ENCODE measurements at regions not wholly inside any gene's neighbourhood (a gene's known extent, or its start where the extent isn't known, plus 50 kb on each side); places are given as distances from the start of the nearest gene placed in this dataset.

DNA sequence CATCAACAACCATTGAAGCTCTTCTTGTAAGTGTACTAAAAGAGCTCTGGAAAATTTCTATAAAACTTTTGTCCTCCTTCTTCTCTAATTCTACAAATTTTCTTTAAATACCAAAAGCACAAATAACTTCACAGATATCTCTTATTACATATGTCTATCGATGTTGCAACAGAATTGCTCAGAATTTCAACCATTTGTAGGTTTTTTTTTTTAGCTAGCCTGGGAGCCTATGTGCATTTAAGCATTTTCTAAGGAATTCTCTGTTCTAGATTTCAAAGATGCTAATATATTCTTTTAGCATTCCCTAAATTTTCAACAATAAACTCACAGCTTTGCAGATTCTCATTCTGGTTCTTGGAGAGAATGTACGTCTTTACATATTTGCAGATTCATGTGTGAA lies 774.3 kb upstream of the NR2F2 start:
- Histone ChIP-seq H3K4me1 (ENCODE audit: control insufficient read depth in 1 of 2, insufficient read depth in 2 of 2, low read depth in 1 of 2, low read length in 1 of 2) (peaks cover 0 to 23% of the 10 kb centered on the region in 2 experiments), H3K9me2 (no peaks in the 10 kb centered on the region), H3K4me3 (ENCODE audit: low read depth in 2 of 2, low read length in 1 of 2) (no peak overlapping the region), H3K79me2 (ENCODE audit: insufficient read depth) (no peaks in the 10 kb centered on the region), H3K9ac (no peak overlapping the region), H3K9me3 (no peaks in the 10 kb centered on the region), H3F3A (replicated peaks; ENCODE audit: insufficient read depth) (peaks cover 27% of the 10 kb centered on the region), H3K27ac (ENCODE audit: low read depth in 2 of 2, low read length in 1 of 2) (peak overlapping the region in 1 of 2 experiments; percentile 96; a peak in 1 of 4 replicates), H2AFZ (ENCODE audit: low read depth) (no peak overlapping the region), H3K36me3 (replicated peaks in 1 of 2; ENCODE audit: control insufficient read depth in 1 of 2, insufficient read depth in 2 of 2, low read length in 1 of 2) (no peaks in the 10 kb centered on the region), H3K4me2 (no peak overlapping the region), H3K27me3 (ENCODE audit: insufficient read depth) (no peaks in the 10 kb centered on the region), H4K20me1 (ENCODE audit: insufficient read depth) (no peaks in the 10 kb centered on the region)
- TF ChIP-seq RXRA (IDR thresholded peaks at IDR 0.05; ENCODE audit: borderline replicate concordance, low read depth) (no peak), NFIC (IDR thresholded peaks at IDR 0.05; ENCODE audit: borderline replicate concordance) (no peak), TAF1 (IDR thresholded peaks at IDR 0.05; ENCODE audit: borderline replicate concordance, low read depth, low read length) (no peak), FOXJ3 (CRISPR knock-in tag; IDR thresholded peaks at IDR 0.05) (no peak), RCOR1 (IDR thresholded peaks at IDR 0.05; ENCODE audit: low read length) (no peak), SIN3A (IDR thresholded peaks at IDR 0.05; ENCODE audit: borderline replicate concordance, low read depth, low read length) (no peak), EP300 (IDR thresholded peaks at IDR 0.05; ENCODE audit: borderline replicate concordance in 1 of 2, low read depth in 1 of 2, low read length in 1 of 2) (no peak), YY1 (IDR thresholded peaks at IDR 0.05; ENCODE audit: low read depth) (no peak), SMC3 (IDR thresholded peaks at IDR 0.05; ENCODE audit: low read depth, low read length) (no peak), TCF12 (IDR thresholded peaks at IDR 0.05) (no peak), RFX5 (IDR thresholded peaks at IDR 0.05; ENCODE audit: low read length) (no peak), MXI1 (IDR thresholded peaks at IDR 0.05; ENCODE audit: low read depth, low read length) (no peak), NRF1 (IDR thresholded peaks at IDR 0.05; ENCODE audit: low read depth, low read length) (no peak)
- TF ChIP-seq, protein P1, sequence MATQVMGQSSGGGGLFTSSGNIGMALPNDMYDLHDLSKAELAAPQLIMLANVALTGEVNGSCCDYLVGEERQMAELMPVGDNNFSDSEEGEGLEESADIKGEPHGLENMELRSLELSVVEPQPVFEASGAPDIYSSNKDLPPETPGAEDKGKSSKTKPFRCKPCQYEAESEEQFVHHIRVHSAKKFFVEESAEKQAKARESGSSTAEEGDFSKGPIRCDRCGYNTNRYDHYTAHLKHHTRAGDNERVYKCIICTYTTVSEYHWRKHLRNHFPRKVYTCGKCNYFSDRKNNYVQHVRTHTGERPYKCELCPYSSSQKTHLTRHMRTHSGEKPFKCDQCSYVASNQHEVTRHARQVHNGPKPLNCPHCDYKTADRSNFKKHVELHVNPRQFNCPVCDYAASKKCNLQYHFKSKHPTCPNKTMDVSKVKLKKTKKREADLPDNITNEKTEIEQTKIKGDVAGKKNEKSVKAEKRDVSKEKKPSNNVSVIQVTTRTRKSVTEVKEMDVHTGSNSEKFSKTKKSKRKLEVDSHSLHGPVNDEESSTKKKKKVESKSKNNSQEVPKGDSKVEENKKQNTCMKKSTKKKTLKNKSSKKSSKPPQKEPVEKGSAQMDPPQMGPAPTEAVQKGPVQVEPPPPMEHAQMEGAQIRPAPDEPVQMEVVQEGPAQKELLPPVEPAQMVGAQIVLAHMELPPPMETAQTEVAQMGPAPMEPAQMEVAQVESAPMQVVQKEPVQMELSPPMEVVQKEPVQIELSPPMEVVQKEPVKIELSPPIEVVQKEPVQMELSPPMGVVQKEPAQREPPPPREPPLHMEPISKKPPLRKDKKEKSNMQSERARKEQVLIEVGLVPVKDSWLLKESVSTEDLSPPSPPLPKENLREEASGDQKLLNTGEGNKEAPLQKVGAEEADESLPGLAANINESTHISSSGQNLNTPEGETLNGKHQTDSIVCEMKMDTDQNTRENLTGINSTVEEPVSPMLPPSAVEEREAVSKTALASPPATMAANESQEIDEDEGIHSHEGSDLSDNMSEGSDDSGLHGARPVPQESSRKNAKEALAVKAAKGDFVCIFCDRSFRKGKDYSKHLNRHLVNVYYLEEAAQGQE (IDR thresholded peaks at IDR 0.05; ENCODE audit: low read depth, low read length) = no peak
- TF ChIP-seq, protein P2, sequence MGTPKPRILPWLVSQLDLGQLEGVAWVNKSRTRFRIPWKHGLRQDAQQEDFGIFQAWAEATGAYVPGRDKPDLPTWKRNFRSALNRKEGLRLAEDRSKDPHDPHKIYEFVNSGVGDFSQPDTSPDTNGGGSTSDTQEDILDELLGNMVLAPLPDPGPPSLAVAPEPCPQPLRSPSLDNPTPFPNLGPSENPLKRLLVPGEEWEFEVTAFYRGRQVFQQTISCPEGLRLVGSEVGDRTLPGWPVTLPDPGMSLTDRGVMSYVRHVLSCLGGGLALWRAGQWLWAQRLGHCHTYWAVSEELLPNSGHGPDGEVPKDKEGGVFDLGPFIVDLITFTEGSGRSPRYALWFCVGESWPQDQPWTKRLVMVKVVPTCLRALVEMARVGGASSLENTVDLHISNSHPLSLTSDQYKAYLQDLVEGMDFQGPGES (IDR thresholded peaks at IDR 0.05; ENCODE audit: low read depth, low read length) = no peak
- no peak for DNase-seq
- ChIA-PET CTCF (no interaction called here), POLR2A (no interaction called here)
- 51% methylated on average over 2 of the region's 2 CpGs for WGBS (ENCODE audit: low lambda C conversion rate)
